Right lobe of liver (tissue), 4 donors: ENCODE measurements at regions not wholly inside any gene's neighbourhood (a gene's known extent, or its start where the extent isn't known, plus 50 kb on each side); places are given as distances from the start of the nearest gene placed in this dataset.

Experiments
- CTCF ChIP-seq, 4 donors: fragments of 200-600 bp in 3 of 4; fragments of 450-650 bp in 1 of 4; IDR thresholded peaks; one replicate each; pipeline versions ENCODE4 v1.5.1 to v1.8.0; 2016 to 2022; ENCODE audit warnings: antibody characterized with exemption in 4 of 4, mild to moderate bottlenecking in 2 of 4
- POLR2A ChIP-seq: fragments of 450-650 bp; IDR thresholded peaks from one replicate; pipeline ENCODE4 v1.6.1; 2017; ENCODE audit warnings: antibody characterized with exemption, mild to moderate bottlenecking
- donor health status: DM: no; HTN: no; CAD: no.
- donor health status: DM: no; HTN: no; CAD: no.
- donor health status: DM: no; HTN: yes; CAD: no.

GRCh38 chr5:24376210-24376609 is 268.6 kb downstream of the CDH10 start:
- TF ChIP-seq CTCF (IDR thresholded peaks at IDR 0.05) (no peak), POLR2A (no peak)
